NCI-H69 (cell line): ENCODE measurements at regions not wholly inside any gene's neighbourhood (a gene's known extent, or its start where the extent isn't known, plus 50 kb on each side); places are given as distances from the start of the nearest gene placed in this dataset.

Source experiments
- DNase-seq: peaks from one replicate; lab custom pipeline; 2025; lab: John Stamatoyannopoulos, UW

DNA sequence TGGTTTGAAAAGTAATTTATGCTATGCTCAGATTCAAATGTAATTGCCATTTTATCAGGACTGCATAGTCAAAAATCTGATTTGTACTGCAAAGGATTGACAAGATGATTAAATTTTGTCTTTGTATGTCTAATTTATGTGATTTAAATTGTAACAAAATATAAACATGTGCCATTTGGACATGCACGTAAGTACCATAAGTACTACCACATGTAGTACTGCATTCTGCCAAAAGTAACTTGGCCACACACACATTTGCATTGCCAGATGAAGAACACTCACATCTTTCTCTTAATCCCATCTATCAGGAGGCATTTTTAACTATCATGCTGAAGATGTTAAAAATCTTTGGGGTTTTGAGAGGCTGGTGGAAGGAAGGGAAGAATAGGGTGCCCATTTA lies 133.3 kb downstream of the KLF12 start:
- DNase-seq: no peak

DNA sequence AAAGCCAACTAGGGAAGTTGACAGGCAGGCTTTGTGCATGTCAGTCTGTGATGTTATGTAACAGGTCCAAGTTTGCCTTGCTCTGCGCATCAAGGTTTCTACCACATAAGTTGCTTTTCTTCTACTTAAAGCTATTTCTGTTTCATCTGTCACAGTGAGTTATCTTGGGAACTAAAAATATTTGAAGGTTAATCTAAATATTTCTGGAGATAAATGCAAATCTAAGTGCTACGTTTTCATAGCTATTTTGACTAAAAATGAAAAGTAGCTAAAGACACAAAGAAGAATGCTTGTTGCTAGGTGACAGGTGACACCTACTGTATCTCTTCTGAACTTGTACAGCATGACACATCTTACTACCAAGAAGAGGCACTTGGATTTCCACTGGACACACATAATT lies 135.6 kb downstream of the KLF12 start:
- no peak for DNase-seq

DNA sequence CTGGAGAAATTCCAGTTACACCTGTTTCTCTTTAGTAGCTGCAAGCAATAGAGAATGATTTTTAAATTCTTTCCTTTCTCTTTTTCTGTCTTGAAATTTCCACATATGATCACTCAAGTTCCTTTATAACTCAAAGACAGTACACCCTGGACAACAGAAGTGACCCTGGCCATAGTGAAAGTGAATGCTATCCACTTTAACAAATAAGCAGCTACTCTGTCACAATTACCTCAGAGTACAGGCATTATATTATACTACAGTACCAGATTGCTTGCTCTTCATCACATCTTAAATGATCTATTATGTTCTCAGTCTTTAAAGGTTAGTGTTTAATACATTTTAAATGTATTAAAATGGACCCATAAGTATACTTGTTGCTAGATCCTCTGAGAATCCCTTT lies 136.2 kb downstream of the KLF12 start:
- DNase-seq: no peak

DNA sequence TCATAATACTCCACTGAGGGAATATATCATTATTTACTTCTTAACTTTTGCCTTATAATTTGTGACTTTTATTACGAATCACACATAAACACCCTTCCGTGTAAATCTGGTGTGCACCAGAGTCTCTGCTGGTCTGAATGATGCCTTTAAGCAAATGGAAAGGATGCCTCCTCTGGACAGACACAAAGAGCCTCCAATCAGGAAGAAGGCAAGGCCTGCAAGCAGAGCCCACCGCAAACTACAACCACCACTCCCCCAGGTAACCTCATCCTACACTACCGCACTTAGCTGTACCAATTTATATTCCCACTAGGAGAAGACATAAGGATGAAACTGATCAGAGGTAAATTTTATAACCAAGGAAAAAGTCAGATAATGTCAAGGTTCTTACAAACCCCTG lies 137.6 kb downstream of the KLF12 start:
- no peak for DNase-seq

DNA sequence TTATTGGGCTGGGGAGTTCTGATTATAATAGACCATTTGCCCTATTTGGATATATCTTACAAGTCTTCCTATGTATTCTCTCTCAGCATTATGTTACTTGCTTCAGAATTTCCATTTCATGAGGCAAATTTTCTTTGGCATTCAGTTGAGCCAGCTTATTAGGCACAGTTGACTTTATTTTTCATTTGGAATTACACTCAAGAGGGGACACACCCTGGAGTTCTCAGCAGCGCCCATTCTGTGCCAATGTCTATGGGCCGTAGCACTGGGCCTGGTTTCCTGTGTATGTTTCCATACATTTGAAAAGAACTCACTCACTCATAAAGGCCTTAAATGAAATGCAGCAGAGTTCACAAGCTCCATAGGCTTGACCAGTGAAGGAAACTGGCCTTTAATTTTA lies 138.5 kb downstream of the KLF12 start:
- no peak for DNase-seq

DNA sequence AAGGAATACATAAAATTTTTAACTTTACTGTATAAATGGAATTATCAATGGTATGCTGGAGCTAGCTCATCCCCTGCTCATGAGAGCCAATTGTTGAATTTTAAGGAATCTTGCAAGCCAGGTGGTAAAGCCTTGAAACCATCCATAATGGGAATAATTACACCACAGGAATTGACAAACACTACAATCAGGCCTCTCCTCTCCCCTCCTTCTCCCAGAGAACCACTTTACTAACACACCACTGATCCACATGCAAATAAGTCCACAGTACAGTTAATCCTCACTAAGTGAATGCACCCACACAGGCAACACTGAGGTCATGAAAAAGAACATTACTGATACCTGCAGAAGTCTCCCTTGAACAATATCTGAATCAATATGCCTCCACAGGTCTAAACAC lies 140.5 kb downstream of the KLF12 start:
- DNase-seq: peak; percentile 72

DNA sequence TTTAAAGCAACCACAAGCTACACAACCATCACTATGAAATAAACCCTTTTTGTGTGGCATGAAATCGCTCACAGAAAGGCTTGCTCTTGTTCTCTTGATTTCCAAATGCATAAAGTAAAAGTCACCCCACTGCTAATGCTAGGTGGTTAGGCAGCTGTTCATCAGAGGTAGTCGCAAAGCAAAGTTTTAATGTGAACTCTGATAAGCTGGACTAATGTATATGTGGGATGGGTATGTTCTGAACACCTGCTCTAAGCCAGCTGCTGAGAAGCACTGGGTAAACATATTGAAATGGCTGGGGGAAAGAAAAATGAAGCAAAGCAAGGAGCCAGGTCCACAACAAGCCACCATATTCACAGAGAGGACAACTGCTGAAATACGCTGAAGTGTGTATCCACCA lies 142.3 kb downstream of the KLF12 start:
- DNase-seq: peak; percentile 73

DNA sequence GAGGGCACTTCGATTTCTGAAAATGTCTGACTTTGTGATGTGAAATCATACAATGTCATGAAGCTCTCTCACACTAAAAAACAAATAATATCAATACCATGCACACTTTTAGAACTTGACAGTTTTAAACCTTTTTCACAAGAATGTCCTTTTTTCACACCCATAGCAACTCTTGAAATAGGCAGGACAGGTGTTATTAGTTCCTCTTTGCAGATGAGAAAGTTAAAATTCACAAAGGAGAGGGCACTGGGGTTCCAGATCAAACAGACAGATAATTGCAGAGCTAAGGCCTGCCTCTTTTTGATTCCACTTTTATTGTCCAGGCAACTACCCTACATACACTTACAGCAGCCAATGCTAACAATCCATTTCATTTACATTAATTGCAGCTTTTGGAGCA lies 142.8 kb downstream of the KLF12 start:
- peak; percentile 71 for DNase-seq

DNA sequence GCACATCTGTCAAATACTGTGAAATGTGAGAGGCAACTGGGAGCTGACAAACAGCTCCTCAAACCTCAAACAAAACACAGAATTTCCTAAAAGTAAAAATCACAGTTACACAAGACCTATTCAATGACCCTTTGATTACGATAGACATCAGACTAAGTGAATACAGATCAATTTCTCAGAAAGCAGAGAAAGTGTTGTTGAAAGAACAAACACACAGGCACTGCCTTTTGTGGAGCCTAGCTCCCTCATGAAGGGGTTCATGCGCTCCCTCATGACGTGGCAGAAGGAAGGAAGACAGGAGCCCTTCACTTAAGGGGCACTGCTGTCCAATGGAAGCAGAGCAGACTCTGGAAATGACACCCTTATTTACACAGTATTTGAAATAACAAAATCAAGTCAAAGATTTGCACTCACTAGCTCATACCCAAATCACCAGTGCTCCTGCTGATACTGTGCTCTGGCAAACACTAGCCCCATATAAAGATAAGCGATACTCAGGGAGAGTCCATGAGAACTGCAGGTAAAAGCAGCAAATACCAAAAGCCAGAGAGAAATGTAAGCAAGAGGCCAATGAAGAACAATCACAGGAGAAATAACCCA lies 144.9 kb downstream of the KLF12 start:
- DNase-seq: peak; percentile 85

DNA sequence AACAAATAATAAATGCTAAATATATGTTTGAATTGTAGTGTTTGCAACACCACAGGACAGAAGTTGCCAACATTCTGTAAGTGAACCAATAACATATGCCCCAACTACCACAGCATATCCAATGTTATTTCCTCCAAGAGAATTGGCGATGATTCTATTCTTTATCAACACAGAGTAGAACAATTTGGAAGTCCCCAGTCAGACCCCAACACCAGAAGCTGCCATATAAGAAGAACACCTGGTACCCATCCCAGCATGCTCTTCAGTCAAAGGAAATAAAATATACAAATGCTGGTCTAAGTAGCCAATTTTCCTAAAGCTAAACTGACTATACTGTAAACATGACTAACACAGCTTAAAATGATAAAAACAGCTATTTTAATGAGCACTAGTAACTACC lies 145.7 kb downstream of the KLF12 start:
- no peak for DNase-seq

DNA sequence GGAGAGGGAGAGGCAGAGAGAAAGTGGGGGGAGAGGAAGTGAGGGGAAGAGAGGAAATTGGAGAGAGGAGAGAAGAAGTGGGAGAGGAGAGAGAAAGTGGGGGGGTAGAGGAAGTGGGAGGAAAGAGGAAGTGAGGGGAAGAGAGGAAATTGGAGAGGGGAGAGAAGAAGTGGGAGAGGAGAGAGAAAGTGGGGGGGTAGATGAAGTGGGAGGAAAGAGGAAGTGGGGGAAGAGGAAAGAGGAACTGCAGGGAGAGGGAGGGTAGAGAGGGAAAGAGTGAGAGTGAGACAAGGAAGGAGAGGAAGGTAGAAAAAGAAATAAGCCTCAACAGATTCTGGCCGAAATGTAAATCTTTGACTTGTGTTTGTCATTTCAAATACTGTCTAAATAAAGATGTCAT lies 146.6 kb downstream of the KLF12 start:
- DNase-seq: peak; percentile 43

DNA sequence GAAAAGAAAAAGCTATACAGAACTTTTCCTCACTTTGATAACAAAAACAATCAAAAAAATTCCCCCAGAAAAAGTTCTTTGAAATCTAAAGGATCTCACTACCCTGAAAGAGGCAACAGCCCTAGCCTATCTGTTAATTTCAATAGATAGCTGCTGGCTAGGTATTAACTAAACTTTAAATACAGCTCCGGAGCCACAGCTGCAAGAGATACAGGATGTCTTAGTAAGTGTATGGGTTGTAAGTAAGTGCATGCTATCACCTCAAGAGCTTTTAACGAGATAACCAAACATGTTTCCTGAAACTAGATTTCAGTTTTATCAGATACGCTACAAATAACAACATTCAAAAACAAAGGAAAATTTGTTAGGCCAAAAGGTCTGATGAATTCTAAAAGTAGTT lies 148.4 kb downstream of the KLF12 start:
- peak; percentile 58 for DNase-seq

DNA sequence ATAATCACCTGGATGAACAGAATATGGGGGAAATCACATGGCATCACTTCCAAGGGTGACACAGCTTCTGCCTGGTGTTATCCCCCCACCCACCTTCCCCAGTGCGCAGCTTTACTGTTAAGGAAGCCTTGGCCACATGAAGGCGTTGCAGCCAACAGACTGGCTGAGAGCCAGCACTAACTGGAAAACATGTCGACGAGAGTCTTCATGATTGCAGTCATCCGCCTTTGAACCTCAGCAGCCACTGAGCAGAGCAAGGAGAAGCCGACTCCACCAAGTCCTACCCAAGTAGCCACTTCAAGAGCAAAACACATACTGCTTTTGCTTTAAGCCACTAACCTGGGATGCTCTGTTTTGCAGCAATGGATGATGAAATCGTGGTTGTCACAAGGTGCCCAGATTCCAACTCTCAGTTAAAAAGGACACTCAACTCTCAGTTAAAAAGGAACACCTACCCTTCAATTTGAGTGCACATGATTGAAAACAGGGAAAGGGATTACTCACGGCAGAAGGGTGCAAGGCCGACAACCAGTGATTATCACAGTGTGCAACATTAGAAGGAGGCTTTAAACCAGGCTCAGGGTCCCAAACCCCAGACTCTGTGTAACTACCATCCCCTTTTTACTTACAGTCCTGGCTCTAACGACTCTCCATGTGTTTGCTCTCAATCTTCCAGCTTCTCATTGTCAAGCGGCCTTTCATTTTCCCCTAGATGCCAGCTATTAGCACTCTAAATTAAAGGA lies 149.1 kb downstream of the KLF12 start:
- DNase-seq: peak; percentile 94

DNA sequence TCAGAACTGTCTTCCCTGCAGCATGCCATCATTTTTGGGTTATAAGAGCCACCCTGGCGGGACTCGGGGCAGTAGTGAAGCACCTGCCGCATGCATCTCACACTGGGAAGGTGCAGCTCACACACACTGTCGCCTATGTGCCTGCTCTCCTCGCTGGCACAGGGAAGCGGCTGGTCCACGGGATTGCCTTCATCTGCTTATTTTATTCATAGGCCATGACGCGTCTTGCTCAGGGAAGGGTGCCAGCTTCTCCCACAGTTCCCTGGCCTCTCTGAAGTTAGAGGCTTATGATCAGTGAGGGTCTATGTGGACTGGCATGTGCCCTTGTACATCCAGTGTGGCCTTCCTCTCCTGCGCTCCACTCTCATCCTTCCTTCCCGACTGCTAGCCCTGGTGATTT lies 150.0 kb downstream of the KLF12 start:
- DNase-seq: no peak

DNA sequence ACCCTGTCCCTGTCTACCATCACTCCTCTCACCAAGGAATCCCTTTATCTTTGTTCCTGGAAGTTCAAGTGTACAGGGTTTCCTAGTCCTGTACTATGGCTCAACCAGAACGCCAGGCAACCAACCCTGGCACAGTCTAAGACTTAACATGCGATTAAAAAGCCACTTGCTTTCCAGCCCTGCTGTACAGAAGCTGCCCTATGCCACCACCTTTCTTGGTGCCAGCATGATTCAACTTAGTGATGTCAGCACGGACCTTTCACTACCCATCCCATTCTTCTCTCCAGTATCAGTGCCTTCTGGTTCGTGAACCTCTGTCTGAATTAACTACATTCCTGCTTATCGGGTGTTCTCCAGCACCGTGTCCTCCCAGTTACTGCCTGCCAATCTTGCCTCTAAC lies 151.1 kb downstream of the KLF12 start:
- DNase-seq: peak; percentile 13

DNA sequence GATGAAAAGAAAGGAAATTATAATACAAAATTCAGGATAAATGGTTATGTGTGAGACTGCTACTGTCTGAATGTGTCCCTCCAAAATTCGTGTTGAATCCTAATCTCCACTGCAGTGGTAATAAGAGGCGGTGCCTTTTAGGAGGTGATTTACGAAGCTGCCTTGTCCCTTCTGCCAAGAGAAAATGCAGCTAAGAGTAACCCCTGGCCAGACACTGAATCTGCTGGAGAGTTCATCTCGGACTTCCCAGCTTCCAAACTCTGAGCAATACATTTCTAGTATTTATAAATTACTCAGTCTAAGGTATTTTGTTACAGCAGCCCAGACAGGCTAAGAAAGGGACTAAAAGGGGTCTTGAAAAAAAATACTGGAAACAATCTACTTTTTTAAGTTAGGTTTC lies 152.6 kb downstream of the KLF12 start:
- peak; percentile 37 for DNase-seq

DNA sequence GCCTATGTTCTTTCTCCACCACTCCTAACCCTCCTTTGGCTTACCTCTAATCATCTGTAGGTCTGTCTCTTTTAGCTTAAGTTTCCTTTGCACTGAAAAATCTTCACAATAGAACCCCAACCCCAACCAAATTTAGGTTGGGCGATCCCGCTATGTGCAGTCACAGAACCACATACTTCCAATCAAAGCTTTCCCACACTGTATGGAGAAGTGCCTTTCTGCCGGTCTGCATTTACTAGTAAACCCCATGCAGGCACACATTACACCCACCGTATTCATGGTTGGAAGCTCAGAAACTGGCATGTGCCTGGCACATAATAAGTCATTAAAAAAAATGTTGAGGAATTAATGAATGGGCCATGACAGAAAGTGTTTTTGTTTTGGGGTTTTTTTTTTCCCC lies 158.4 kb downstream of the KLF12 start:
- DNase-seq: no peak

DNA sequence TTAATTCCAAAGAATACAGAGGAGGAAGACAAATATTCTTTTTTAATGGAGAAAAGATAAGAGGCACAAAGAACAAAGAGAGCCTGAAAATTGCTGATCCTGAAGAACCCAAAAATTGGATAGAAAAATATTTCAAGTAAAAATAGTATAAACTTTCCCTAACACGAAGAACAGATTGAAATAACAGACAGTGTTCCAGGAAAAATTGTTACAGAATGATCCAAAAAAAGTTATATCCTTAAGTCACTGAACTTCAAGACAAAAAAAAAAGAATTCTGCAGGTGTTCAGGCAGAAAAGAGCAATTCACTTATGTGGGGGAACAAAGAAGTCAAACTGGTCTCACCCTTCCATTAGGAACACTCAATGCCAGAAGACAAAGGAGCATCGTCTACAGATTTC lies 160.2 kb downstream of the KLF12 start:
- DNase-seq: no peak

DNA sequence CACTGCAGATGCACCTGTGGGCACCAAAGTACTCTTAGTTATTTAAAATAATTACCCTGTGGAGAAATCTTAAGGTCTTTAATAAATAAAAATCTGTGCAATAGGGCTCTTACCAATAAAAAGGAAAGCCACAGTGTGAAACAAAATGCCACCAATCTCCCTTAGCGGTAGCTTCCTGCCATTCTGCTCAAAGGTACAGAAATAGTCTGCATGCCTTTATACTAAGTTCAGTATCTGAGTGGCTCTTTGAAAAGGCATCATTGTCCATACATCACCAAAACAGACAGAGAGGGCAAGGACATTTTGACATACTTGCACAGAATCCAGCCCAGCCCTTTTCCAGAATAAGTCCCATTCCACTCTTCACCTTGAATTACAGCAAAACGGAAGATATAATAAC lies 161.0 kb downstream of the KLF12 start:
- DNase-seq: no peak

DNA sequence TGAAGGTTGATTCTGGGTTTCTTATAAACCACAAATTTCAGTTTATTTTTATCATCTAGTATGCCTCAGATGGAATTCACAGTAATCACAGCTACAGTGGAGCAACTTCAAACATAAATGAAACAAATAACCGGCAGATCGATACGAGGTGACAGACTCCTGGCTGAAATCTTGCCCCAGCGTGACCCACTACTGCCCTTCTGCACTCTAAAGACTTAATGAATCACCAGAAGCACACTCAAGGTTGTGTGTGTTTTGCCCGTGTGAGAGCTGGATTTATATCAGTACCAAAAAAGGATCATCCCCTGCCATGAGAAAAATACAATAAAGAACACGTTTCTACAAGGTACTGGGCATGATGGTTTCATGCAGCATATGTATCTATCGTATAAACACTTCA lies 161.7 kb downstream of the KLF12 start:
- DNase-seq: no peak

DNA sequence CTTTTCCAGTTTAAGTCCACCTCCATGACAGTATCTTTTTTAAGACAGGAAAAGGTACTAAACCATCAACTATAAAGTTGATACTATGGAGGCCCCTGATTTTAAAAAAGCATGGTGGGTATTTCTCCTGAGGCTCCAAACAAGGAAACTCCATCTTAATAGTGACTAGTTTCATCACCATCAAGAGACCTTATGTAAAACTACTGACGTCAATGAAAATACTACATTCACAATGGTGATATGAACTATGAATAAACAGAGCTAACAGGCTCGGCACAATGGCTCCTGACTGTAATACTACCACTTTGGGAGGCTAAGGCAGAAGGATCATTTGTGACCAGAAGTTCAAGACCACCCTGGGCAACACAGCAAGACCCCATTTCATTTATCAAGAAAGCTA lies 162.7 kb downstream of the KLF12 start:
- DNase-seq: no peak

DNA sequence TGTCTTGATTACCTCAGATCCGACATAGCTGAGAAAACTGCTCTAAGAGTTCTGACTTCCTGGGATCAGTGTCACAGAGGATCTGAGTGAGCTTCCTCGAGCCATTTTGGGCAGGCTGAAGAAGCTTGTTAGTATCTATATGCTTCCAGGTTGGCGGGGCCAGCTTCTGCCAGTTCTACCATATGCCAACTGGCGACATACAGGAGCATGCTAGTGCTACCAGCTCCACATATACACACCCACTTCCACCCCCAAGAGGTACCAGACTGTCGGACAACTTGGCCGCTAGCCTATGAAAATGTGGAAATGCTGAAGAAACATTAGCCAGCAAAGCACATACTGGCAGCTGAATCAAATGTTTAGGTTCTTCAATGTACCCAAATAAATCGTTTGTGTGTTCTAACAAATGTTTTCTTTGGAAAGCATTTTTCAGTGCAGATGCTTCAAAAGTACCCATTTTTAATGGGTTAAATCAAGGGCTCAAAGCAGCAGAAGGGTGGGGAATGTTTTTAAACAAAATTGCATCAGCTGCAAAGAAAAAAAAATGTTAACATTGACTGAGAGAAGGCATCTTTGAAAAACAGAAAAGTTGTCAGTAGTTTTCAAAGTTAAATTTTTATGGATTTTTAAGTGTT lies 163.7 kb downstream of the KLF12 start:
- DNase-seq: no peak

DNA sequence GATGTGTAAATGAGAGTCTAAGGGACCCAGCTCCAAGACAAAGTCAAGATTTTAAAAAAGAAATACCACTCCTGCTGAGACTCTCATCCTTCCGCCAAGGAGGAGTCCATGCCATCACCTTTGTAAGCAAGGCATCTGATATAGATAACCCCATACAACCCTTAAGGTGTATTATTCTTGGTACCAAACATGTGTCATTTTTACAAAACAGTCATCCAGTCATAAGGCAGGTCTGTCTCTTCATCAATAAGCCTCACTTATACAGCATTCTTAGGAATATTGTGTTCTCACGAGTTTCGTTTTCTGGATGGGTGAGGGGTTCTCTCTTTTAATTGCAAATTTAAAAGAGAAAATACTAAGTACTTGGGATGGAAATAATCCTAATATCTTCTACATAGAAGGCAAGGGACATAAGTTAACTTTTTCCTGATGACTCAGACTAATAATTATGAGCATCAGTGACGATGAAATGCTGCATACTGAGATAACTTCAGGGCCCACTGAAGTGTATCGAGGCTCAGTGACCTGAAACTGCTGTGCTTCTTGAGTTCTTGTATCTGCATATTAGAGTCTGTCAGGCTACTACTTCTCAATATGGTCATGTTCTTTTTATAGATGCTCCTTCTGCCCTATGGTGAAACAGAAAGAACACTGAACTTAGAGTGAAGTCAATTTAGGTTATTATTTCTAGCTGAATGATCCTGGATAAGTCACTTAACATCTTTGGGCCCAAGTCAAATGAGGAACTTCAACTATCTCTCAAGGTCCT lies 166.6 kb downstream of the KLF12 start:
- no peak for DNase-seq
